PC-9 (cell line): ENCODE measurements at regions not wholly inside any gene's neighbourhood (a gene's known extent, or its start where the extent isn't known, plus 50 kb on each side); places are given as distances from the start of the nearest gene placed in this dataset.

ENCODE experiments used
- BruUV-seq: library from RNA; stranded (reverse); fragments of 400-500 nt; replicated peaks from 2 replicates; lab custom pipeline; 2021; lab: Mats Ljungman, UMichigan
- CTCF ChIA-PET: fragments of 300-600 bp; sonication (Branson Sonifier 250); formaldehyde crosslinking; loops from one replicate; lab custom pipeline; 2022; ENCODE audit warnings: antibody characterized with exemption; lab: Charles Lee
- POLR2A ChIA-PET: fragments of 300-600 bp; sonication (Branson Sonifier 250); formaldehyde crosslinking; loops from one replicate; lab custom pipeline; 2022; ENCODE audit warnings: antibody characterized with exemption; ENCODE audit not compliant: unreplicated experiment; lab: Charles Lee
- DNase-seq, 2 experiments: peaks; one replicate each; pipeline versions ENCODE4 v3.0.0 to v3.0.0-alpha.2; 2015 to 2022; ENCODE audit warnings: mixed read lengths in 1 of 2
- H2AFZ ChIP-seq: fragments of 200-600 bp; sonication (generic); 2 replicates; pipeline ENCODE4 v1.8.1; 2017; ENCODE audit warnings: antibody characterized with exemption
- H3F3A ChIP-seq: fragments of 200-600 bp; sonication (generic); 2 replicates; pipeline ENCODE4 v1.8.1; 2017; ENCODE audit warnings: antibody characterized with exemption, mild to moderate bottlenecking, low read depth; ENCODE audit not compliant: insufficient read depth
- H3K27ac ChIP-seq: fragments of 200-600 bp; sonication (generic); 2 replicates; pipeline ENCODE4 v1.6.1; 2016; ENCODE audit warnings: mixed run types
- H3K27me3 ChIP-seq: fragments of 200-600 bp; sonication (generic); 2 replicates; pipeline ENCODE4 v1.6.1; 2016; ENCODE audit warnings: low read depth, mixed run types; ENCODE audit not compliant: insufficient read depth
- H3K36me3 ChIP-seq: fragments of 200-600 bp; sonication (generic); 2 replicates; pipeline ENCODE4 v1.6.1; 2016; ENCODE audit warnings: low read depth, mixed run types
- H3K4me1 ChIP-seq: fragments of 200-600 bp; sonication (generic); replicated peaks from 2 replicates; pipeline ENCODE4 v1.6.1; 2016; ENCODE audit warnings: mixed run types; ENCODE audit not compliant: insufficient read depth
- H3K4me2 ChIP-seq: fragments of 200-600 bp; sonication (generic); 2 replicates; pipeline ENCODE4 v1.6.1; 2017; ENCODE audit warnings: mixed run types
- H3K4me3 ChIP-seq: fragments of 200-600 bp; sonication (generic); 2 replicates; pipeline ENCODE4 v1.6.1; 2016; ENCODE audit warnings: mixed run types
- H3K79me2 ChIP-seq: fragments of 200-600 bp; sonication (generic); 2 replicates; pipeline ENCODE4 v1.6.1; 2017; ENCODE audit warnings: low read depth, mixed run types
- H3K9me2 ChIP-seq: fragments of 200-600 bp; sonication (generic); 2 replicates; pipeline ENCODE4 v1.8.1; 2017; ENCODE audit warnings: mild to moderate bottlenecking; ENCODE audit not compliant: insufficient read depth
- H3K9me3 ChIP-seq: fragments of 200-600 bp; sonication (generic); 2 replicates; pipeline ENCODE4 v1.8.1; 2016; ENCODE audit warnings: low read depth; ENCODE audit not compliant: insufficient read depth
- H4K20me1 ChIP-seq: fragments of 200-600 bp; sonication (generic); 2 replicates; pipeline ENCODE4 v1.8.1; 2017; ENCODE audit not compliant: insufficient read depth
- EZH2 ChIP-seq: fragments of 200-600 bp; sonication (generic); IDR thresholded peaks from 2 replicates; pipeline ENCODE4 v1.8.0; 2017; ENCODE audit warnings: antibody characterized with exemption, low read depth
- intact Hi-C: fragments of 100-400 bp; cut with micrococcal nuclease; formaldehyde crosslinking; loops from one replicate; pipeline ENCODE4 v1.10.0; 2022; ENCODE audit not compliant: unreplicated experiment
- TF ChIP-seq, protein P1 (sequence below): fragments of 200-600 bp; sonication (generic); conservative IDR thresholded peaks from 2 replicates; pipeline ENCODE4 v1.6.1; 2017; ENCODE audit warnings: mixed run types, antibody characterized with exemption, mild to moderate bottlenecking, moderate library complexity

DNA sequence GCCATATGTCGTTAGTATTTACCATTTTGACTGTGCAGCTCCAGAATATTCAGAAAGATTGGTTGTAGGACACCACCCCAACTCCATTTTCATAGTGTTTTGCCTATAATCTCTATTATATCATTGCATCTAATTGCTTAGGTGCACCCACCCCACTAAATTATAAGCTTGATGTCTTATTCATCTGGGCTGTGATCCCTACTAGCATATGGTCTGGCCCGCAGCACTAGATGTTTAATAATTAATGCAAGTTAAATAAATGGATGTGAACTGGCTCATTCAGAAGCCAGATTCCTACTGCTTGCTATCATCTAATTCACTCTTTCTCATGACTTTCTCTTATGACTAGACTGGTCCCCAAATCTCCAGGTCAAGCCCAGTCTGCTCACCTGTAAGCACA lies 143.5 kb downstream of the RELL1 start:
- Histone ChIP-seq H3K27ac (no peak overlapping the region), H3K79me2 (no peaks in the 10 kb centered on the region), H3K9me2 (no peaks in the 10 kb centered on the region), H2AFZ (no peak overlapping the region), H3K27me3 (no peaks in the 10 kb centered on the region), H4K20me1 (no peaks in the 10 kb centered on the region), H3K9me3 (no peaks in the 10 kb centered on the region), H3K36me3 (no peaks in the 10 kb centered on the region), H3K4me2 (no peak overlapping the region), H3K4me1 (no peaks in the 10 kb centered on the region), H3F3A (no peaks in the 10 kb centered on the region), H3K4me3 (no peak overlapping the region)
- no TSS peak for BruUV-seq
- no peak for DNase-seq
- CTCF ChIA-PET: no interaction called here
- TF ChIP-seq EZH2: no peak
- TF ChIP-seq, protein P1, sequence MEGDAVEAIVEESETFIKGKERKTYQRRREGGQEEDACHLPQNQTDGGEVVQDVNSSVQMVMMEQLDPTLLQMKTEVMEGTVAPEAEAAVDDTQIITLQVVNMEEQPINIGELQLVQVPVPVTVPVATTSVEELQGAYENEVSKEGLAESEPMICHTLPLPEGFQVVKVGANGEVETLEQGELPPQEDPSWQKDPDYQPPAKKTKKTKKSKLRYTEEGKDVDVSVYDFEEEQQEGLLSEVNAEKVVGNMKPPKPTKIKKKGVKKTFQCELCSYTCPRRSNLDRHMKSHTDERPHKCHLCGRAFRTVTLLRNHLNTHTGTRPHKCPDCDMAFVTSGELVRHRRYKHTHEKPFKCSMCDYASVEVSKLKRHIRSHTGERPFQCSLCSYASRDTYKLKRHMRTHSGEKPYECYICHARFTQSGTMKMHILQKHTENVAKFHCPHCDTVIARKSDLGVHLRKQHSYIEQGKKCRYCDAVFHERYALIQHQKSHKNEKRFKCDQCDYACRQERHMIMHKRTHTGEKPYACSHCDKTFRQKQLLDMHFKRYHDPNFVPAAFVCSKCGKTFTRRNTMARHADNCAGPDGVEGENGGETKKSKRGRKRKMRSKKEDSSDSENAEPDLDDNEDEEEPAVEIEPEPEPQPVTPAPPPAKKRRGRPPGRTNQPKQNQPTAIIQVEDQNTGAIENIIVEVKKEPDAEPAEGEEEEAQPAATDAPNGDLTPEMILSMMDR: no peak
- POLR2A ChIA-PET: no interaction called here
- intact Hi-C loops: no loop called here

DNA sequence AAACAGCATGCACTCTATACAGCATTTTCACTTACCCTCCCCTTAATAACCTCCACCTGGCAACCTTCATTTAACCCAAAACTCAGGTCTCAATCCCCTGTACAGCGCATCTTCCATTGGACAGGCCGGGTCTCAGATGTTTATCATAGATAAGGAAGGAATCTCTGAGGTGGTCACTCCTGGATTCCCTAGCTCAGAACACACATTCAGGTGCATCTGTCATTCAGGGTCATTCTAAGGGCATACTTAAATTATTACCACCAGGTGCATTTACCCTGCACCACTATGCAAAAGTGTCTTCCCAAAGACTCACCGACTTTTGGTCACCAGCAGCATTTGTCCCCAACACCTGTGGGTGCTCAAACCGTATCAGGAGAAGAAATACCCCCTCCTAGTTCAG lies 144.2 kb downstream of the RELL1 start:
- H3K9me2 ChIP-seq: no peaks in the 10 kb centered on the region

DNA sequence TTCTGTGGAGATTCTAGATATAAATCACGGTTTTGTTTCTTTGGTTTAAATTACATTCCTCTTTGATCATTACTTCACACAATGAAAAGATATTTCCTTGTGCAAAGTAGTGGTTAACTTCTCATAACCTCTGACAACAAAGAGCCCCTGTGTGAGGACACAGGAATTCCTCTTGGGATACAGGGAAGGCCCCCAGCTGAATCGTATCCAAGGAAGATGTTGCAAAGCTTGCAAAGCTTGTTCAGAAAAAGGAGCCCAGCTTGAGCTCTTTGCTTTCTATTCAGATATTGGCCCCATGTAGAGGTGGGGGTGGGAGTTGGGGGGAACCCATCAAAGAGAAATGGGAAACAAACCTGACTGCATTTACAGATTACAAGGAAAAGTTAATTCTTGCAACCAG lies 145.7 kb downstream of the RELL1 start:
- Histone ChIP-seq H3K27me3 (no peaks in the 10 kb centered on the region), H3K4me1 (no peaks in the 10 kb centered on the region), H3K4me2 (no peak overlapping the region), H3K36me3 (no peaks in the 10 kb centered on the region), H3K4me3 (no peak overlapping the region), H3K9me3 (no peaks in the 10 kb centered on the region), H3F3A (no peaks in the 10 kb centered on the region), H2AFZ (no peak overlapping the region), H3K27ac (no peak overlapping the region), H3K9me2 (no peaks in the 10 kb centered on the region), H3K79me2 (no peaks in the 10 kb centered on the region), H4K20me1 (no peaks in the 10 kb centered on the region)
- BruUV-seq: no TSS peak
- ChIA-PET POLR2A (interaction anchor here (0.5 kb wide), 1 partner anchor 104 kb away, joined by 7 read pairs; no protein-coding TSS in a partner anchor), CTCF (no interaction called here)
- TF ChIP-seq, protein P1: no peak
- no peak for TF ChIP-seq EZH2
- intact Hi-C loops: no loop called here
- DNase-seq: no peak

More for the DNA sequence above, 144.2 kb downstream of the RELL1 start:
- no peak for DNase-seq
- no peaks in the 10 kb centered on the region for H3K79me2 ChIP-seq
- H3K4me1 ChIP-seq: no peaks in the 10 kb centered on the region
- intact Hi-C loops: no loop called here
- no TSS peak for BruUV-seq
- no peaks in the 10 kb centered on the region for H3K36me3 ChIP-seq
- H3K27me3 ChIP-seq: no peaks in the 10 kb centered on the region
- TF ChIP-seq, protein P1: no peak
- no peak for TF ChIP-seq EZH2
- H2AFZ ChIP-seq: no peak overlapping the region
- no peak overlapping the region for H3K27ac ChIP-seq
- CTCF ChIA-PET: no interaction called here
- no peaks in the 10 kb centered on the region for H4K20me1 ChIP-seq
- H3F3A ChIP-seq: no peaks in the 10 kb centered on the region
- no peak overlapping the region for H3K4me3 ChIP-seq
- H3K4me2 ChIP-seq: no peak overlapping the region
- POLR2A ChIA-PET: interaction anchor here (0.7 kb wide), 1 partner anchor 62 kb away, joined by 6 read pairs; no protein-coding TSS in a partner anchor
- H3K9me3 ChIP-seq: no peaks in the 10 kb centered on the region
